CD14-positive monocyte (primary cell): ENCODE measurements at regions not wholly inside any gene's neighbourhood (a gene's known extent, or its start where the extent isn't known, plus 50 kb on each side); places are given as distances from the start of the nearest gene placed in this dataset.

Experiments
- DNase-seq, 3 donors: peaks; one replicate each; pipeline ENCODE4 v3.0.0-alpha.2; 2011 to 2022
- H2AFZ ChIP-seq: 2 replicates; pipeline ENCODE4 v1.6.0; 2012; ENCODE audit warnings: mild to moderate bottlenecking, low read depth, low read length, inconsistent platforms; ENCODE audit not compliant: insufficient read depth, poor library complexity, severe bottlenecking
- H3K27ac ChIP-seq, 2 donors: 1 replicate in 1 of 2; 2 replicates in 1 of 2; pipeline ENCODE4 v1.5.1; 2012 to 2013; ENCODE audit warnings: low read length in 2 of 2, control low read depth in 1 of 2, inconsistent platforms in 1 of 2, low read depth in 1 of 2, mild to moderate bottlenecking in 1 of 2
- H3K27me3 ChIP-seq, 2 donors: one replicate each; pipeline versions ENCODE4 v1.6.0 to v1.6.1; 2011 to 2013; ENCODE audit warnings: low read length in 2 of 2; ENCODE audit not compliant: control insufficient read depth in 2 of 2, insufficient read depth in 2 of 2
- H3K36me3 ChIP-seq, 2 donors: replicated peaks in 1 of 2; 1 replicate in 1 of 2; 2 replicates in 1 of 2; pipeline versions ENCODE4 v1.5.1 to v1.6.1; 2012 to 2013; ENCODE audit warnings: low read length in 2 of 2, control low read depth in 1 of 2, inconsistent platforms in 1 of 2, mild to moderate bottlenecking in 1 of 2; ENCODE audit not compliant: insufficient read depth in 2 of 2, control insufficient read depth in 1 of 2
- H3K4me1 ChIP-seq, 2 donors: 1 replicate in 1 of 2; 2 replicates in 1 of 2; pipeline versions ENCODE4 v1.5.1 to v1.6.1; 2012 to 2013; ENCODE audit warnings: low read length in 2 of 2, control low read depth in 1 of 2, inconsistent platforms in 1 of 2, mild to moderate bottlenecking in 1 of 2, moderate library complexity in 1 of 2; ENCODE audit not compliant: insufficient read depth in 2 of 2, control insufficient read depth in 1 of 2
- H3K4me2 ChIP-seq: replicated peaks from 2 replicates; pipeline ENCODE3; 2012; ENCODE audit warnings: low read length, moderate library complexity, mild to moderate bottlenecking; ENCODE audit not compliant: poor library complexity, severe bottlenecking; ENCODE audit errors: extremely low read depth
- H3K4me3 ChIP-seq, 3 experiments: fragments of 200-600 bp in 1 of 3; sonication (generic) in 1 of 3; replicated peaks in 1 of 3; 1 replicate in 2 of 3; 2 replicates in 1 of 3; pipeline ENCODE4 v1.5.1; 2011 to 2013; ENCODE audit warnings: low read length in 3 of 3, mild to moderate bottlenecking in 3 of 3, control low read depth in 2 of 3, low read depth in 2 of 3, inconsistent platforms in 1 of 3, moderate library complexity in 1 of 3
- H3K79me2 ChIP-seq: 2 replicates; pipeline ENCODE4 v1.6.0; 2012; ENCODE audit warnings: mild to moderate bottlenecking, control low read depth, inconsistent platforms, low read length, moderate library complexity; ENCODE audit not compliant: insufficient read depth
- H3K9ac ChIP-seq: 2 replicates; pipeline ENCODE4 v1.6.0; 2017; ENCODE audit warnings: low read length, mild to moderate bottlenecking; ENCODE audit not compliant: insufficient read depth, poor library complexity, severe bottlenecking
- H3K9me3 ChIP-seq, 2 donors: replicated peaks in 1 of 2; 1 replicate in 1 of 2; 2 replicates in 1 of 2; pipeline versions ENCODE4 v1.5.1 to v1.6.1; 2012 to 2013; ENCODE audit warnings: low read length in 2 of 2, control low read depth in 1 of 2; ENCODE audit not compliant: control insufficient read depth in 1 of 2, insufficient read depth in 1 of 2
- H4K20me1 ChIP-seq: 2 replicates; pipeline ENCODE4 v1.6.0; 2012; ENCODE audit warnings: mild to moderate bottlenecking, low read length, control low read depth, moderate library complexity; ENCODE audit not compliant: insufficient read depth
- H3K27ac Mint-ChIP-seq, 7 donors: one replicate each; pipeline ENCODE4 v1.8.0; 2020; ENCODE audit warnings: mild to moderate bottlenecking in 7 of 7, mixed read lengths in 7 of 7, moderate library complexity in 6 of 7, inconsistent platforms in 2 of 7
- H3K27me3 Mint-ChIP-seq, 3 donors: one replicate each; pipeline ENCODE4 v1.8.0; 2021 to 2022; ENCODE audit warnings: low read depth in 3 of 3, mild to moderate bottlenecking in 3 of 3, mixed read lengths in 3 of 3, moderate library complexity in 3 of 3, inconsistent platforms in 1 of 3
- H3K36me3 Mint-ChIP-seq, 2 donors: one replicate each; pipeline ENCODE4 v1.8.0; 2020; ENCODE audit warnings: mixed read lengths in 2 of 2, inconsistent platforms in 1 of 2, mild to moderate bottlenecking in 1 of 2
- H3K4me1 Mint-ChIP-seq: one replicate; pipeline ENCODE4 v1.8.0; 2020; ENCODE audit warnings: mild to moderate bottlenecking, mixed read lengths
- H3K4me3 Mint-ChIP-seq, 2 donors: one replicate each; pipeline ENCODE4 v1.8.0; 2020; ENCODE audit warnings: mild to moderate bottlenecking in 2 of 2, mixed read lengths in 2 of 2, moderate library complexity in 1 of 2
- H3K9me3 Mint-ChIP-seq, 7 donors: one replicate each; pipeline ENCODE4 v1.8.0; 2020 to 2022; ENCODE audit warnings: mixed read lengths in 7 of 7, mild to moderate bottlenecking in 6 of 7, moderate library complexity in 6 of 7, inconsistent platforms in 2 of 7
- CTCF ChIP-seq: fragments of 200-600 bp; IDR thresholded peaks from one replicate; pipeline ENCODE4 v1.8.0; 2022; ENCODE audit warnings: antibody characterized with exemption, mild to moderate bottlenecking
- WGBS: methylation state at CpG from one replicate; pipeline ENCODE4 v1.1.5; 2013; ENCODE audit warnings: missing lambda C conversion rate; ENCODE audit not compliant: insufficient coverage; 5-methylcytosine and 5-hydroxymethylcytosine counted together
- intact Hi-C, 2 donors: fragments of 100-400 bp; cut with micrococcal nuclease; formaldehyde crosslinking; loops; one replicate each; pipeline versions ENCODE4 v1.15.0 to v1.15.1; 2023

GRCh38 chr7:119640326-119640725, 632.6 kb upstream of the KCND2 start:
- Mint-ChIP-seq H3K9me3 (peaks cover 0 to 6% (median 2%) of the 10 kb centered on the region in 7 donors), H3K4me3 (no peak overlapping the region), H3K27ac (no peak overlapping the region), H3K27me3 (no peaks in the 10 kb centered on the region), H3K36me3 (no peaks in the 10 kb centered on the region), H3K4me1 (no peaks in the 10 kb centered on the region)
- no peaks in the 10 kb centered on the region for H3K36me3 ChIP-seq
- no peak overlapping the region for H3K4me3 ChIP-seq
- H4K20me1 ChIP-seq = no peaks in the 10 kb centered on the region
- intact Hi-C loops = no loop called here
- no peaks in the 10 kb centered on the region for H3K79me2 ChIP-seq
- TF ChIP-seq CTCF = no peak
- H2AFZ ChIP-seq = no peak overlapping the region
- no peak overlapping the region for H3K9ac ChIP-seq
- H3K9me3 ChIP-seq = no peaks in the 10 kb centered on the region
- H3K4me1 ChIP-seq = no peaks in the 10 kb centered on the region
- DNase-seq = no peak
- H3K27me3 ChIP-seq = no peaks in the 10 kb centered on the region
- WGBS = no CpG with 5 or more reads among the region's 4 CpGs
- H3K27ac ChIP-seq = no peak overlapping the region
- H3K4me2 ChIP-seq = no peak overlapping the region

GRCh38 chr7:119640861-119641260, 632.1 kb upstream of the KCND2 start:
- no peak for TF ChIP-seq CTCF
- H3K27ac ChIP-seq = no peak overlapping the region
- H2AFZ ChIP-seq = no peak overlapping the region
- H3K79me2 ChIP-seq = no peaks in the 10 kb centered on the region
- H3K4me3 Mint-ChIP-seq = no peak overlapping the region
- no peaks in the 10 kb centered on the region for H3K27me3 ChIP-seq
- H3K36me3 Mint-ChIP-seq = no peaks in the 10 kb centered on the region
- no peaks in the 10 kb centered on the region for H3K27me3 Mint-ChIP-seq
- intact Hi-C loops = no loop called here
- DNase-seq = no peak
- H3K4me3 ChIP-seq = no peak overlapping the region
- H4K20me1 ChIP-seq = no peaks in the 10 kb centered on the region
- H3K9ac ChIP-seq = no peak overlapping the region
- no CpG with 5 or more reads among the region's 4 CpGs for WGBS
- H3K4me1 ChIP-seq = no peaks in the 10 kb centered on the region
- H3K9me3 Mint-ChIP-seq = peaks cover 0 to 7% (median 2%) of the 10 kb centered on the region in 7 donors
- no peak overlapping the region for H3K4me2 ChIP-seq
- H3K27ac Mint-ChIP-seq = no peak overlapping the region
- H3K9me3 ChIP-seq = no peaks in the 10 kb centered on the region
- no peaks in the 10 kb centered on the region for H3K36me3 ChIP-seq
- H3K4me1 Mint-ChIP-seq = no peaks in the 10 kb centered on the region
